ENCODE measurements at regions not wholly inside any gene's neighbourhood (a gene's known extent, or its start where the extent isn't known, plus 50 kb on each side); places are given as distances from the start of the nearest gene placed in this dataset.

- no peak for DNase-seq
Measured at GRCh38 chr1:57983441-57983840, 559.6 kb upstream of the DAB1 start.

- DNase-seq, result no peak
Measured at GRCh38 chr1:57982852-57983251, 559.0 kb upstream of the DAB1 start.

GRCh38 chr1:57976216-57976615 is 552.4 kb upstream of the DAB1 start:
- no peak for DNase-seq

GRCh38 chr1:57968321-57968720 is 544.5 kb upstream of the DAB1 start:
- DNase-seq, result no peak

GRCh38 chr1:57966751-57967406 is 543.0 kb upstream of the DAB1 start:
- DNase-seq, result no peak

- DNase-seq, result no peak
Measured at GRCh38 chr1:57966340-57966739, 542.5 kb upstream of the DAB1 start.

GRCh38 chr1:57963581-57963980 is 539.7 kb upstream of the DAB1 start:
- no peak for DNase-seq

- no peak for DNase-seq
Measured at GRCh38 chr1:57959531-57960241, 535.8 kb upstream of the DAB1 start.

- DNase-seq, result no peak
Measured at GRCh38 chr1:57957576-57957975, 533.7 kb upstream of the DAB1 start.

- DNase-seq, result no peak
Measured at GRCh38 chr1:57951390-57951789, 527.5 kb upstream of the DAB1 start.

GRCh38 chr1:57949168-57949567 is 525.3 kb upstream of the DAB1 start:
- no peak for DNase-seq

- DNase-seq, result no peak
Measured at GRCh38 chr1:57947471-57947870, 523.6 kb upstream of the DAB1 start.

GRCh38 chr1:57945045-57945444 is 521.2 kb upstream of the DAB1 start:
- DNase-seq, result no peak

GRCh38 chr1:57943365-57943764 is 519.5 kb upstream of the DAB1 start:
- DNase-seq, result no peak

GRCh38 chr1:57934745-57935144 is 510.9 kb upstream of the DAB1 start:
- no peak for DNase-seq

GRCh38 chr1:57927003-57927402 is 503.1 kb upstream of the DAB1 start:
- no peak for DNase-seq

GRCh38 chr1:57926025-57926552 is 502.2 kb upstream of the DAB1 start:
- DNase-seq, result no peak

- DNase-seq, result no peak
Measured at GRCh38 chr1:57925226-57925625, 501.4 kb upstream of the DAB1 start.

GRCh38 chr1:57922130-57922529 is 498.3 kb upstream of the DAB1 start:
- no peak for DNase-seq

GRCh38 chr1:57916041-57916440 is 492.2 kb upstream of the DAB1 start:
- DNase-seq, result no peak

GRCh38 chr1:57911427-57911826 is 487.6 kb upstream of the DAB1 start:
- no peak for DNase-seq

GRCh38 chr1:57910782-57911181 is 486.9 kb upstream of the DAB1 start:
- DNase-seq, result no peak

- DNase-seq, result no peak
Measured at GRCh38 chr1:57910305-57910704, 486.4 kb upstream of the DAB1 start.

GRCh38 chr1:57908147-57908890 is 484.5 kb upstream of the DAB1 start:
- DNase-seq, result no peak

All from stimulated activated naive CD4-positive, alpha-beta T cell treated with Interleukin-2 at 50 U/mL for 16 hours (primary cell).